Sigmoid colon (tissue), 4 donors: ENCODE measurements at regions not wholly inside any gene's neighbourhood (a gene's known extent, or its start where the extent isn't known, plus 50 kb on each side); places are given as distances from the start of the nearest gene placed in this dataset.

Experiments
- CTCF ChIP-seq, 4 experiments: fragments of 450-650 bp in 3 of 4; fragments of 200-600 bp in 1 of 4; IDR thresholded peaks; one replicate each; pipeline ENCODE4 v1.5.1; 2016 to 2019; ENCODE audit warnings: antibody characterized with exemption in 4 of 4, mild to moderate bottlenecking in 3 of 4, moderate library complexity in 2 of 4
- POLR2A ChIP-seq, 2 donors: fragments of 450-650 bp; IDR thresholded peaks; one replicate each; pipeline ENCODE4 v1.6.1; 2016; ENCODE audit warnings: antibody characterized with exemption in 2 of 2, mild to moderate bottlenecking in 2 of 2, moderate library complexity in 2 of 2
- POLR2AphosphoS5 ChIP-seq, 4 donors: sonication (generic); formaldehyde crosslinking; IDR thresholded peaks; one replicate each; pipeline ENCODE4 v1.6.1; 2017; ENCODE audit warnings: antibody characterized with exemption in 4 of 4

GRCh38 chr2:83224591-83225200, 1234.4 kb downstream of the SUCLG1 start:
- no peak for TF ChIP-seq CTCF (IDR thresholded peaks at IDR 0.05)
- no peak for TF ChIP-seq POLR2A (IDR thresholded peaks at IDR 0.05)
- no peak for TF ChIP-seq POLR2AphosphoS5 (IDR thresholded peaks at IDR 0.05)
